Aorta (tissue), 5 donors: ENCODE measurements at regions not wholly inside any gene's neighbourhood (a gene's known extent, or its start where the extent isn't known, plus 50 kb on each side); places are given as distances from the start of the nearest gene placed in this dataset.
"Not testable (repeated sequence)": the region's sequence is repeated elsewhere in the genome, so short reads cannot be mapped to it uniquely, and the experiment has no call there.

ENCODE experiments used
- ATAC-seq: fragments of 200-7000 bp; cut with Tn5 transposase; one replicate; pipeline ENCODE4 v1.9.1; 2022; ENCODE audit warnings: moderate library complexity; ENCODE audit not compliant: low FRiP score
- DNase-seq, 2 donors: peaks; one replicate each; pipeline ENCODE4 v3.0.0-alpha.2; 2020
- H3K27ac ChIP-seq, 2 donors: one replicate each; pipeline ENCODE4 v1.5.1; 2013; ENCODE audit warnings: low read length in 2 of 2, mild to moderate bottlenecking in 2 of 2, moderate library complexity in 2 of 2, control low read depth in 1 of 2, inconsistent platforms in 1 of 2, low read depth in 1 of 2
- H3K27me3 ChIP-seq, 2 donors: one replicate each; pipeline ENCODE4 v1.6.1; 2013; ENCODE audit warnings: control low read depth in 1 of 2, low read length in 1 of 2, mild to moderate bottlenecking in 1 of 2, moderate library complexity in 1 of 2; ENCODE audit not compliant: insufficient read depth in 2 of 2, control insufficient read depth in 1 of 2
- H3K36me3 ChIP-seq, 2 donors: one replicate each; pipeline ENCODE4 v1.6.1; 2013; ENCODE audit warnings: control low read depth in 1 of 2, low read length in 1 of 2, mild to moderate bottlenecking in 1 of 2; ENCODE audit not compliant: insufficient read depth in 2 of 2, control insufficient read depth in 1 of 2
- H3K4me1 ChIP-seq, 2 donors: one replicate each; pipeline ENCODE4 v1.6.1; 2013; ENCODE audit warnings: low read length in 2 of 2, control low read depth in 1 of 2, mild to moderate bottlenecking in 1 of 2, moderate library complexity in 1 of 2; ENCODE audit not compliant: insufficient read depth in 2 of 2, control insufficient read depth in 1 of 2
- H3K4me3 ChIP-seq, 2 donors: one replicate each; pipeline ENCODE4 v1.5.1; 2013; ENCODE audit warnings: low read length in 2 of 2, control low read depth in 1 of 2, mild to moderate bottlenecking in 1 of 2
- H3K9me3 ChIP-seq: one replicate; pipeline ENCODE4 v1.6.1; 2013; ENCODE audit warnings: mild to moderate bottlenecking, low read length; ENCODE audit not compliant: control insufficient read depth
- WGBS, 2 donors: extraction: QIAGEN DNeasy Blood & Tissue Kit; methylation state at CpG; one replicate each; pipeline ENCODE4 v1.1.7; 2013; 5-methylcytosine and 5-hydroxymethylcytosine counted together
- intact Hi-C, 2 donors: fragments of 100-400 bp; cut with DNase I; formaldehyde crosslinking; loops; one replicate each; pipeline versions ENCODE4 v1.14.2 to v1.15.0; 2022
- donor health status: healthy with polysubstance abuse.
- donor health status: Bipolar disorder and iron deficiency.
- donor health status: DM: no; HTN: no; CAD: no.
- donor health status: DM: no; HTN: no; CAD: no.
- donor health status: DM: yes; HTN: yes; CAD: no.

- Histone ChIP-seq H3K27me3 (no peaks in the 10 kb centered on the region), H3K9me3 (no peaks in the 10 kb centered on the region), H3K4me1 (no peaks in the 10 kb centered on the region), H3K4me3 (no peak overlapping the region), H3K27ac (no peak overlapping the region), H3K36me3 (no peaks in the 10 kb centered on the region)
- intact Hi-C loops, result no loop called here
- no peak for ATAC-seq
- WGBS, 2 donors, result 7 to 9% methylated on average over 2 of the region's 2 CpGs
- DNase-seq, result no peak
Measured at GRCh38 chr1:73674945-73675561, 522.9 kb downstream of the LRRIQ3 start.

- Histone ChIP-seq H3K9me3 (no peaks in the 10 kb centered on the region), H3K4me1 (no peaks in the 10 kb centered on the region), H3K36me3 (no peaks in the 10 kb centered on the region), H3K27ac (no peak overlapping the region), H3K4me3 (no peak overlapping the region), H3K27me3 (no peaks in the 10 kb centered on the region)
- intact Hi-C loops, result no loop called here
- DNase-seq (no peak), ATAC-seq (no peak)
- WGBS, 2 donors, result 90 to 94% methylated on average over 1 of the region's 1 CpG
Measured at GRCh38 chr1:73673971-73674370, 524.0 kb downstream of the LRRIQ3 start.

GRCh38 chr1:73671530-73671929 is 526.4 kb downstream of the LRRIQ3 start:
- Histone ChIP-seq H3K27me3 (no peaks in the 10 kb centered on the region), H3K36me3 (no peaks in the 10 kb centered on the region), H3K9me3 (peaks cover 6% of the 10 kb centered on the region), H3K4me1 (no peaks in the 10 kb centered on the region), H3K27ac (no peak overlapping the region), H3K4me3 (no peak overlapping the region)
- ATAC-seq (no peak), DNase-seq (no peak)
- intact Hi-C loops, result no loop called here
- WGBS, 2 donors, result 85% methylated on average over 1 of the region's 1 CpG

GRCh38 chr1:73667959-73668358 is 530.0 kb downstream of the LRRIQ3 start:
- H3K27me3 ChIP-seq, H3K27ac ChIP-seq, H3K4me3 ChIP-seq, H3K36me3 ChIP-seq, DNase-seq, H3K4me1 ChIP-seq, intact Hi-C loops, H3K9me3 ChIP-seq, ATAC-seq: not testable (repeated sequence)
- 84 to 85% methylated on average over 4 of the region's 4 CpGs for WGBS, 2 donors

- Histone ChIP-seq H3K36me3 (no peaks in the 10 kb centered on the region), H3K27ac (no peak overlapping the region), H3K27me3 (no peaks in the 10 kb centered on the region), H3K9me3 (peaks cover 2% of the 10 kb centered on the region), H3K4me3 (no peak overlapping the region), H3K4me1 (no peaks in the 10 kb centered on the region)
- WGBS, 2 donors, result 78 to 83% methylated on average over 2 of the region's 2 CpGs
- intact Hi-C loops, result no loop called here
- DNase-seq, result no peak
- no peak for ATAC-seq
Measured at GRCh38 chr1:73662526-73662925, 535.5 kb downstream of the LRRIQ3 start.

GRCh38 chr1:73659136-73659535 is 538.8 kb downstream of the LRRIQ3 start:
- Histone ChIP-seq H3K36me3 (no peaks in the 10 kb centered on the region), H3K4me3 (no peak overlapping the region), H3K27me3 (no peaks in the 10 kb centered on the region), H3K27ac (no peak overlapping the region), H3K4me1 (no peaks in the 10 kb centered on the region), H3K9me3 (no peaks in the 10 kb centered on the region)
- no peak for ATAC-seq
- intact Hi-C loops, result no loop called here
- WGBS, 2 donors, result 64 to 72% methylated on average over 2 of the region's 2 CpGs
- DNase-seq, result no peak

GRCh38 chr1:73654714-73655113 is 543.3 kb downstream of the LRRIQ3 start:
- Histone ChIP-seq H3K9me3 (no peaks in the 10 kb centered on the region), H3K36me3 (no peaks in the 10 kb centered on the region), H3K27me3 (no peaks in the 10 kb centered on the region), H3K4me3 (no peak overlapping the region), H3K4me1 (no peaks in the 10 kb centered on the region), H3K27ac (no peak overlapping the region)
- DNase-seq (no peak), ATAC-seq (no peak)
- intact Hi-C loops, result no loop called here

- Histone ChIP-seq H3K27me3 (no peaks in the 10 kb centered on the region), H3K4me1 (no peaks in the 10 kb centered on the region), H3K27ac (no peak overlapping the region), H3K4me3 (no peak overlapping the region), H3K36me3 (no peaks in the 10 kb centered on the region), H3K9me3 (no peaks in the 10 kb centered on the region)
- ATAC-seq (no peak), DNase-seq (no peak)
- intact Hi-C loops, result no loop called here
Measured at GRCh38 chr1:73644198-73644597, 553.8 kb downstream of the LRRIQ3 start.

- WGBS, 2 donors, result 64 to 74% methylated on average over 5 of the region's 5 CpGs
- no peaks in the 10 kb centered on the region for H3K9me3 ChIP-seq
- H3K36me3 ChIP-seq, result no peaks in the 10 kb centered on the region
- ATAC-seq (no peak), DNase-seq (no peak)
- intact Hi-C loops, result no loop called here
- no peak overlapping the region for H3K27ac ChIP-seq
- no peaks in the 10 kb centered on the region for H3K4me1 ChIP-seq
- H3K27me3 ChIP-seq, result no peaks in the 10 kb centered on the region
- no peak overlapping the region for H3K4me3 ChIP-seq
Measured at GRCh38 chr1:73639494-73639893, 558.5 kb downstream of the LRRIQ3 start.
